HepG2 (cell line): ENCODE measurements at regions not wholly inside any gene's neighbourhood (a gene's known extent, or its start where the extent isn't known, plus 50 kb on each side); places are given as distances from the start of the nearest gene placed in this dataset.

Experiments
- ATF7-NPFF ChIP-seq: sonication (generic); formaldehyde crosslinking; IDR thresholded peaks from 2 replicates; pipeline ENCODE4 v1.8.1; 2023; ENCODE audit warnings: mild to moderate bottlenecking, low read depth, missing genetic modification reagents, moderate library complexity
- FOXA3 ChIP-seq: IDR thresholded peaks from 2 replicates; pipeline ENCODE4 v1.6.1; 2016; ENCODE audit warnings: missing genetic modification reagents, missing compliant biosample characterization
- FOXO1 ChIP-seq: sonication (generic); formaldehyde crosslinking; IDR thresholded peaks from 2 replicates; pipeline ENCODE4 v1.4.0; 2020; ENCODE audit warnings: missing genetic modification reagents
- HNF4A ChIP-seq: sonication (generic); formaldehyde crosslinking; IDR thresholded peaks from 2 replicates; pipeline ENCODE4 v1.4.0; 2020; ENCODE audit warnings: missing genetic modification reagents
- KDM2A ChIP-seq: sonication (generic); formaldehyde crosslinking; IDR thresholded peaks from 2 replicates; pipeline ENCODE4 v1.4.0; 2020; ENCODE audit warnings: low read depth, missing genetic modification reagents, borderline replicate concordance
- MAZ ChIP-seq, 2 experiments: sonication (generic) in 1 of 2; formaldehyde crosslinking in 1 of 2; IDR thresholded peaks; 2 replicates each; pipeline versions ENCODE4 v1.5.0 to v1.6.1; 2012 to 2020; ENCODE audit warnings: low read depth in 2 of 2, mild to moderate bottlenecking in 2 of 2, borderline replicate concordance in 1 of 2, improper control_type of control experiment in 1 of 2, low read length in 1 of 2, missing genetic modification reagents in 1 of 2, moderate library complexity in 1 of 2
- NBN ChIP-seq: fragments of 450-650 bp; conservative IDR thresholded peaks from 2 replicates; pipeline ENCODE4 v1.6.1; 2017
- NR2F1 ChIP-seq, 2 experiments: fragments of 450-650 bp in 1 of 2; formaldehyde crosslinking in 1 of 2; IDR thresholded peaks; 2 replicates each; pipeline versions ENCODE4 v1.5.0 to v1.6.1; 2016 to 2020; ENCODE audit warnings: mild to moderate bottlenecking in 1 of 2, missing compliant biosample characterization in 1 of 2, missing genetic modification reagents in 1 of 2, moderate library complexity in 1 of 2
- NR2F2 ChIP-seq: IDR thresholded peaks from 2 replicates; pipeline ENCODE4 v1.6.1; 2012; ENCODE audit warnings: low read depth, inconsistent platforms, borderline replicate concordance
- RAD21 ChIP-seq: fragments of 450-650 bp; formaldehyde crosslinking; IDR thresholded peaks from 2 replicates; pipeline ENCODE4 v1.5.0; 2020; ENCODE audit warnings: mild to moderate bottlenecking
- RFXAP ChIP-seq: sonication (generic); formaldehyde crosslinking; IDR thresholded peaks from 2 replicates; pipeline ENCODE4 v1.4.0; 2020; ENCODE audit warnings: missing genetic modification reagents, borderline replicate concordance
- ZMYM4 ChIP-seq: sonication (generic); formaldehyde crosslinking; IDR thresholded peaks from 2 replicates; pipeline ENCODE4 v1.8.1; 2023; ENCODE audit warnings: mild to moderate bottlenecking, missing genetic modification reagents
- TF ChIP-seq, protein P1 (sequence below): sonication (generic); formaldehyde crosslinking; IDR thresholded peaks from 2 replicates; pipeline ENCODE4 v1.4.0; 2020; ENCODE audit warnings: missing genetic modification reagents, borderline replicate concordance
- TF ChIP-seq, protein P2 (sequence below): sonication (generic); formaldehyde crosslinking; IDR thresholded peaks from 2 replicates; pipeline ENCODE4 v1.5.0; 2020; ENCODE audit warnings: mild to moderate bottlenecking, missing genetic modification reagents, moderate library complexity
- TF ChIP-seq, protein P3 (sequence below): sonication (generic); formaldehyde crosslinking; conservative IDR thresholded peaks from 2 replicates; pipeline ENCODE4 v1.4.0; 2020; ENCODE audit warnings: missing genetic modification reagents
- TF ChIP-seq, protein P4 (sequence below): IDR thresholded peaks from 2 replicates; pipeline ENCODE4 v1.6.1; 2016; ENCODE audit warnings: mild to moderate bottlenecking, missing biosample characterization, missing genetic modification reagents
- TF ChIP-seq, protein P5 (sequence below): sonication (generic); formaldehyde crosslinking; IDR thresholded peaks from 2 replicates; pipeline ENCODE4 v1.4.0; 2020; ENCODE audit warnings: mild to moderate bottlenecking, missing genetic modification reagents

DNA sequence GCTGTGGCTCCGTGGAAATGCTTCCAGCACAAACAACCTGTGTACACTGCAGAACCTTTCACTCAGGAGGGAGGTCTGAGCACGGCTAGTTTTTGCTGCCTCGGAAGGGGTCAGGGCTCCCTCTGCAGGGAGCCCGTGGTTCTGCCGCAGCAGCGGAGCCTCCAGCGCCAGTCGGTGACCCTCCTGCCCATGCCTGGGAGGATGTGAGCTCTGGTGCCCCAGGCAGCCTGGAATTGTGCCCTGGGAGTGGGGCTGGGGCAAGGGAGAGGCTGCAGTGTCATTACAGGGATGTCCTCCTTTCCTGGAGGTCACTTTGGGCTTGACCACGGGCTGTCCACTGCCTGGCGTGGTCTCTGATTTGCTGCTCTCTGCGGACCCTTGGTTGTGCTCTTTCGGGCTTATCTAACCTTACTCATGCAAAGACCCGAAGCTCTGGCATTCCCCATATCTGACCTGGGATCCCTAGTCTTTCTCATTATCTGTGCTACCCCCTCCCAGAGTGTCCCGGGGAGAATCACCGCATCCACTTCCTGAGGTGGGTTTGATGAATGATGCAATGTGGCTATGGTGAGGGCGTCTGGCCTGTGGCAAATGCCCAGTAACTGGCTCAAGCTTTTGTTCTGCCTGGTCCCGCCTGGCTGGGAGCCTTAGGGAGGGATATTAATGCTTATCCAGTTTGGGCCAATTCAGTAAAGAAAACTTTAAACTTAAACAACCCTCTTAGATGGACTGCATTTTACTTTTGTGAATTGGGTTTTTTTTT lies 59.6 kb upstream of the TAGAP start (continued):
- TF ChIP-seq, protein P1, sequence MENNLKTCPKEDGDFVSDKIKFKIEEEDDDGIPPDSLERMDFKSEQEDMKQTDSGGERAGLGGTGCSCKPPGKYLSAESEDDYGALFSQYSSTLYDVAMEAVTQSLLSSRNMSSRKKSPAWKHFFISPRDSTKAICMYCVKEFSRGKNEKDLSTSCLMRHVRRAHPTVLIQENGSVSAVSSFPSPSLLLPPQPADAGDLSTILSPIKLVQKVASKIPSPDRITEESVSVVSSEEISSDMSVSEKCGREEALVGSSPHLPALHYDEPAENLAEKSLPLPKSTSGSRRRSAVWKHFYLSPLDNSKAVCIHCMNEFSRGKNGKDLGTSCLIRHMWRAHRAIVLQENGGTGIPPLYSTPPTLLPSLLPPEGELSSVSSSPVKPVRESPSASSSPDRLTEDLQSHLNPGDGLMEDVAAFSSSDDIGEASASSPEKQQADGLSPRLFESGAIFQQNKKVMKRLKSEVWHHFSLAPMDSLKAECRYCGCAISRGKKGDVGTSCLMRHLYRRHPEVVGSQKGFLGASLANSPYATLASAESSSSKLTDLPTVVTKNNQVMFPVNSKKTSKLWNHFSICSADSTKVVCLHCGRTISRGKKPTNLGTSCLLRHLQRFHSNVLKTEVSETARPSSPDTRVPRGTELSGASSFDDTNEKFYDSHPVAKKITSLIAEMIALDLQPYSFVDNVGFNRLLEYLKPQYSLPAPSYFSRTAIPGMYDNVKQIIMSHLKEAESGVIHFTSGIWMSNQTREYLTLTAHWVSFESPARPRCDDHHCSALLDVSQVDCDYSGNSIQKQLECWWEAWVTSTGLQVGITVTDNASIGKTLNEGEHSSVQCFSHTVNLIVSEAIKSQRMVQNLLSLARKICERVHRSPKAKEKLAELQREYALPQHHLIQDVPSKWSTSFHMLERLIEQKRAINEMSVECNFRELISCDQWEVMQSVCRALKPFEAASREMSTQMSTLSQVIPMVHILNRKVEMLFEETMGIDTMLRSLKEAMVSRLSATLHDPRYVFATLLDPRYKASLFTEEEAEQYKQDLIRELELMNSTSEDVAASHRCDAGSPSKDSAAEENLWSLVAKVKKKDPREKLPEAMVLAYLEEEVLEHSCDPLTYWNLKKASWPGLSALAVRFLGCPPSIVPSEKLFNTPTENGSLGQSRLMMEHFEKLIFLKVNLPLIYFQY, result no peak
- no peak for TF ChIP-seq HNF4A (CRISPR knock-in tag)
- TF ChIP-seq, protein P2, sequence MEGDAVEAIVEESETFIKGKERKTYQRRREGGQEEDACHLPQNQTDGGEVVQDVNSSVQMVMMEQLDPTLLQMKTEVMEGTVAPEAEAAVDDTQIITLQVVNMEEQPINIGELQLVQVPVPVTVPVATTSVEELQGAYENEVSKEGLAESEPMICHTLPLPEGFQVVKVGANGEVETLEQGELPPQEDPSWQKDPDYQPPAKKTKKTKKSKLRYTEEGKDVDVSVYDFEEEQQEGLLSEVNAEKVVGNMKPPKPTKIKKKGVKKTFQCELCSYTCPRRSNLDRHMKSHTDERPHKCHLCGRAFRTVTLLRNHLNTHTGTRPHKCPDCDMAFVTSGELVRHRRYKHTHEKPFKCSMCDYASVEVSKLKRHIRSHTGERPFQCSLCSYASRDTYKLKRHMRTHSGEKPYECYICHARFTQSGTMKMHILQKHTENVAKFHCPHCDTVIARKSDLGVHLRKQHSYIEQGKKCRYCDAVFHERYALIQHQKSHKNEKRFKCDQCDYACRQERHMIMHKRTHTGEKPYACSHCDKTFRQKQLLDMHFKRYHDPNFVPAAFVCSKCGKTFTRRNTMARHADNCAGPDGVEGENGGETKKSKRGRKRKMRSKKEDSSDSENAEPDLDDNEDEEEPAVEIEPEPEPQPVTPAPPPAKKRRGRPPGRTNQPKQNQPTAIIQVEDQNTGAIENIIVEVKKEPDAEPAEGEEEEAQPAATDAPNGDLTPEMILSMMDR (CRISPR knock-in tag), result peak; percentile 93
- peak; percentile 17; the same call in 1 of the 2 replicates for TF ChIP-seq RFXAP (CRISPR knock-in tag)
- TF ChIP-seq NR2F2, result no peak
- TF ChIP-seq RAD21 (CRISPR knock-in tag), result peak; percentile 84
- TF ChIP-seq ZMYM4, result 0 out of 2 replicates have a peak, but pooled peaks have one; percentile 20
- TF ChIP-seq, protein P3, sequence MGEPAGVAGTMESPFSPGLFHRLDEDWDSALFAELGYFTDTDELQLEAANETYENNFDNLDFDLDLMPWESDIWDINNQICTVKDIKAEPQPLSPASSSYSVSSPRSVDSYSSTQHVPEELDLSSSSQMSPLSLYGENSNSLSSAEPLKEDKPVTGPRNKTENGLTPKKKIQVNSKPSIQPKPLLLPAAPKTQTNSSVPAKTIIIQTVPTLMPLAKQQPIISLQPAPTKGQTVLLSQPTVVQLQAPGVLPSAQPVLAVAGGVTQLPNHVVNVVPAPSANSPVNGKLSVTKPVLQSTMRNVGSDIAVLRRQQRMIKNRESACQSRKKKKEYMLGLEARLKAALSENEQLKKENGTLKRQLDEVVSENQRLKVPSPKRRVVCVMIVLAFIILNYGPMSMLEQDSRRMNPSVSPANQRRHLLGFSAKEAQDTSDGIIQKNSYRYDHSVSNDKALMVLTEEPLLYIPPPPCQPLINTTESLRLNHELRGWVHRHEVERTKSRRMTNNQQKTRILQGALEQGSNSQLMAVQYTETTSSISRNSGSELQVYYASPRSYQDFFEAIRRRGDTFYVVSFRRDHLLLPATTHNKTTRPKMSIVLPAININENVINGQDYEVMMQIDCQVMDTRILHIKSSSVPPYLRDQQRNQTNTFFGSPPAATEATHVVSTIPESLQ (CRISPR knock-in tag), result no peak
- 0 out of 2 replicates have a peak, but pooled peaks have one; percentile 50 for TF ChIP-seq ATF7-NPFF (CRISPR knock-in tag)
- TF ChIP-seq FOXO1 (CRISPR knock-in tag), result no peak
- no peak for TF ChIP-seq NR2F1 (CRISPR knock-in tag; IDR thresholded peaks at IDR 0.05)
- no peak for TF ChIP-seq FOXA3 (CRISPR knock-in tag)
- TF ChIP-seq, protein P4, sequence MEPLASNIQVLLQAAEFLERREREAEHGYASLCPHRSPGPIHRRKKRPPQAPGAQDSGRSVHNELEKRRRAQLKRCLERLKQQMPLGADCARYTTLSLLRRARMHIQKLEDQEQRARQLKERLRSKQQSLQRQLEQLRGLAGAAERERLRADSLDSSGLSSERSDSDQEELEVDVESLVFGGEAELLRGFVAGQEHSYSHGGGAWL (CRISPR knock-in tag), result no peak
- TF ChIP-seq, protein P5, sequence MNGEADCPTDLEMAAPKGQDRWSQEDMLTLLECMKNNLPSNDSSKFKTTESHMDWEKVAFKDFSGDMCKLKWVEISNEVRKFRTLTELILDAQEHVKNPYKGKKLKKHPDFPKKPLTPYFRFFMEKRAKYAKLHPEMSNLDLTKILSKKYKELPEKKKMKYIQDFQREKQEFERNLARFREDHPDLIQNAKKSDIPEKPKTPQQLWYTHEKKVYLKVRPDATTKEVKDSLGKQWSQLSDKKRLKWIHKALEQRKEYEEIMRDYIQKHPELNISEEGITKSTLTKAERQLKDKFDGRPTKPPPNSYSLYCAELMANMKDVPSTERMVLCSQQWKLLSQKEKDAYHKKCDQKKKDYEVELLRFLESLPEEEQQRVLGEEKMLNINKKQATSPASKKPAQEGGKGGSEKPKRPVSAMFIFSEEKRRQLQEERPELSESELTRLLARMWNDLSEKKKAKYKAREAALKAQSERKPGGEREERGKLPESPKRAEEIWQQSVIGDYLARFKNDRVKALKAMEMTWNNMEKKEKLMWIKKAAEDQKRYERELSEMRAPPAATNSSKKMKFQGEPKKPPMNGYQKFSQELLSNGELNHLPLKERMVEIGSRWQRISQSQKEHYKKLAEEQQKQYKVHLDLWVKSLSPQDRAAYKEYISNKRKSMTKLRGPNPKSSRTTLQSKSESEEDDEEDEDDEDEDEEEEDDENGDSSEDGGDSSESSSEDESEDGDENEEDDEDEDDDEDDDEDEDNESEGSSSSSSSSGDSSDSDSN (CRISPR knock-in tag), result 0 out of 2 replicates have a peak, but pooled peaks have one; percentile 22
- TF ChIP-seq KDM2A (CRISPR knock-in tag), result peak; percentile 37; the same call in 1 of the 2 replicates
- TF ChIP-seq MAZ (IDR thresholded peaks at IDR 0.05; ENCODE audit: borderline replicate concordance, low read depth, low read length), result no peak
- 0 out of 2 replicates have a peak, but pooled peaks have one; percentile 50 for TF ChIP-seq MAZ (CRISPR knock-in tag; IDR thresholded peaks at IDR 0.05; ENCODE audit: low read depth)
- no peak for TF ChIP-seq NBN
